HEK293 (cell line): ENCODE measurements at regions not wholly inside any gene's neighbourhood (a gene's known extent, or its start where the extent isn't known, plus 50 kb on each side); places are given as distances from the start of the nearest gene placed in this dataset.

Experiments
- CTCF ChIA-PET: fragments of 350-600 bp; formaldehyde crosslinking; extraction: SDS; loops from one replicate; lab custom pipeline; 2021; ENCODE audit warnings: antibody characterized with exemption; lab: Yijun Ruan, JAX
- POLR2A ChIA-PET: fragments of 300-600 bp; formaldehyde crosslinking; extraction: SDS; loops from one replicate; lab custom pipeline; 2020; ENCODE audit warnings: antibody characterized with exemption, inconsistent platforms; lab: Yijun Ruan, JAX
- H3K27ac ChIP-seq: fragments of 200-500 bp; sonication (Bioruptor generic); 2 replicates; pipeline ENCODE4 v1.5.1; 2014; ENCODE audit warnings: low read depth, low read length, control low read depth, inconsistent platforms; ENCODE audit errors: extremely low read depth
- H3K36me3 ChIP-seq, 2 experiments: fragments of 200-500 bp in 1 of 2; sonication (Bioruptor generic) in 1 of 2; 1 replicate in 1 of 2; 2 replicates in 1 of 2; pipeline ENCODE4 v1.5.1; 2014 to 2017; ENCODE audit warnings: inconsistent platforms in 2 of 2, low read length in 2 of 2; ENCODE audit not compliant: control insufficient read depth in 2 of 2, insufficient read depth in 1 of 2
- H3K4me1 ChIP-seq: fragments of 200-500 bp; sonication (Bioruptor generic); 2 replicates; pipeline ENCODE4 v1.5.1; 2014; ENCODE audit warnings: mild to moderate bottlenecking, low read length, inconsistent platforms; ENCODE audit not compliant: control insufficient read depth, insufficient read depth
- H3K4me3 ChIP-seq: 2 replicates; pipeline ENCODE4 v1.5.1; 2011; ENCODE audit warnings: low read depth, mild to moderate bottlenecking, control low read depth, low read length, moderate library complexity
- H3K9me3 ChIP-seq: fragments of 200-500 bp; sonication (Bioruptor generic); 2 replicates; pipeline ENCODE4 v1.5.1; 2014; ENCODE audit warnings: low read depth, low read length, inconsistent platforms; ENCODE audit not compliant: control insufficient read depth, insufficient read depth
- GFI1B ChIP-seq: fragments of 450-650 bp; formaldehyde crosslinking; IDR thresholded peaks from 2 replicates; pipeline ENCODE4 v1.5.1; 2016; ENCODE audit warnings: missing biosample characterization, missing genetic modification characterization
- MZF1 ChIP-seq: fragments of 450-650 bp; formaldehyde crosslinking; IDR thresholded peaks from 2 replicates; pipeline ENCODE4 v1.5.1; 2017; ENCODE audit warnings: missing biosample characterization, missing genetic modification characterization, borderline replicate concordance
- WT1 ChIP-seq: fragments of 450-650 bp; formaldehyde crosslinking; IDR thresholded peaks from 2 replicates; pipeline ENCODE4 v1.5.1; 2016; ENCODE audit warnings: missing biosample characterization, missing genetic modification characterization
- ZBTB1 ChIP-seq: fragments of 450-650 bp; formaldehyde crosslinking; IDR thresholded peaks from 2 replicates; pipeline ENCODE4 v1.5.1; 2016; ENCODE audit warnings: missing biosample characterization, missing genetic modification characterization
- ZNF10 ChIP-seq: fragments of 450-650 bp; formaldehyde crosslinking; IDR thresholded peaks from 2 replicates; pipeline ENCODE4 v1.5.1; 2017; ENCODE audit warnings: missing biosample characterization, missing genetic modification characterization
- ZNF19 ChIP-seq: fragments of 450-650 bp; formaldehyde crosslinking; IDR thresholded peaks from 2 replicates; pipeline ENCODE4; 2016; ENCODE audit warnings: missing biosample characterization, missing genetic modification characterization, low read depth
- ZNF202 ChIP-seq: fragments of 450-650 bp; formaldehyde crosslinking; IDR thresholded peaks from 2 replicates; pipeline ENCODE4 v1.5.1; 2016; ENCODE audit warnings: missing biosample characterization, missing genetic modification characterization, borderline replicate concordance
- ZNF248 ChIP-seq: fragments of 450-650 bp; formaldehyde crosslinking; IDR thresholded peaks from 2 replicates; pipeline ENCODE4 v1.5.1; 2017; ENCODE audit warnings: missing biosample characterization, missing genetic modification characterization
- ZNF324 ChIP-seq: fragments of 450-650 bp; formaldehyde crosslinking; IDR thresholded peaks from 2 replicates; pipeline ENCODE4 v1.5.1; 2016; ENCODE audit warnings: missing biosample characterization, missing genetic modification characterization
- ZNF335 ChIP-seq: fragments of 450-650 bp; formaldehyde crosslinking; conservative IDR thresholded peaks from 2 replicates; pipeline ENCODE4 v1.5.1; 2016; ENCODE audit warnings: missing biosample characterization, missing genetic modification characterization
- ZNF37A ChIP-seq: fragments of 450-650 bp; IDR thresholded peaks from 2 replicates; pipeline ENCODE4 v1.5.1; 2018; ENCODE audit warnings: missing biosample characterization, missing genetic modification characterization
- ZNF416 ChIP-seq: fragments of 450-650 bp; formaldehyde crosslinking; IDR thresholded peaks from 2 replicates; pipeline ENCODE4 v1.5.1; 2016; ENCODE audit warnings: missing biosample characterization, missing genetic modification characterization
- ZNF426 ChIP-seq: fragments of 450-650 bp; formaldehyde crosslinking; IDR thresholded peaks from 2 replicates; pipeline ENCODE4 v1.5.1; 2017; ENCODE audit warnings: missing biosample characterization, missing genetic modification characterization, mild to moderate bottlenecking, inconsistent platforms, moderate library complexity
- ZNF561 ChIP-seq: fragments of 450-650 bp; IDR thresholded peaks from 2 replicates; pipeline ENCODE4 v1.5.1; 2018; ENCODE audit warnings: missing biosample characterization, missing genetic modification characterization, borderline replicate concordance
- ZNF610 ChIP-seq: fragments of 450-650 bp; formaldehyde crosslinking; IDR thresholded peaks from 2 replicates; pipeline ENCODE4 v1.5.1; 2016; ENCODE audit warnings: missing biosample characterization, missing genetic modification characterization, borderline replicate concordance
- ZNF621 ChIP-seq: fragments of 450-650 bp; formaldehyde crosslinking; IDR thresholded peaks from 2 replicates; pipeline ENCODE4 v1.5.1; 2017; ENCODE audit warnings: missing biosample characterization, missing genetic modification characterization
- ZNF624 ChIP-seq: fragments of 450-650 bp; formaldehyde crosslinking; IDR thresholded peaks from 2 replicates; pipeline ENCODE4 v1.5.1; 2017; ENCODE audit warnings: missing biosample characterization, missing genetic modification characterization
- ZNF658 ChIP-seq: fragments of 450-650 bp; formaldehyde crosslinking; IDR thresholded peaks from 2 replicates; pipeline ENCODE4; 2016; ENCODE audit warnings: missing biosample characterization, missing genetic modification characterization
- ZNF777 ChIP-seq: fragments of 450-650 bp; formaldehyde crosslinking; IDR thresholded peaks from 2 replicates; pipeline ENCODE4 v1.5.1; 2017; ENCODE audit warnings: missing biosample characterization, missing genetic modification characterization, borderline replicate concordance
- TF ChIP-seq, protein P1 (sequence below): fragments of 450-650 bp; formaldehyde crosslinking; IDR thresholded peaks from 2 replicates; pipeline ENCODE4 v1.5.1; 2016; ENCODE audit warnings: missing biosample characterization, missing genetic modification characterization
- TF ChIP-seq, protein P2 (sequence below): fragments of 450-650 bp; IDR thresholded peaks from 2 replicates; pipeline ENCODE4 v1.5.1; 2018; ENCODE audit warnings: missing biosample characterization, mild to moderate bottlenecking, missing genetic modification characterization
- TF ChIP-seq, protein P3 (sequence below): fragments of 450-650 bp; formaldehyde crosslinking; IDR thresholded peaks from 2 replicates; pipeline ENCODE4 v1.5.1; 2016; ENCODE audit warnings: missing biosample characterization, missing genetic modification characterization
- TF ChIP-seq, protein P4 (sequence below): fragments of 450-650 bp; formaldehyde crosslinking; conservative IDR thresholded peaks from 2 replicates; pipeline ENCODE4 v1.5.1; 2016; ENCODE audit warnings: low read depth, missing biosample characterization, missing genetic modification characterization

DNA sequence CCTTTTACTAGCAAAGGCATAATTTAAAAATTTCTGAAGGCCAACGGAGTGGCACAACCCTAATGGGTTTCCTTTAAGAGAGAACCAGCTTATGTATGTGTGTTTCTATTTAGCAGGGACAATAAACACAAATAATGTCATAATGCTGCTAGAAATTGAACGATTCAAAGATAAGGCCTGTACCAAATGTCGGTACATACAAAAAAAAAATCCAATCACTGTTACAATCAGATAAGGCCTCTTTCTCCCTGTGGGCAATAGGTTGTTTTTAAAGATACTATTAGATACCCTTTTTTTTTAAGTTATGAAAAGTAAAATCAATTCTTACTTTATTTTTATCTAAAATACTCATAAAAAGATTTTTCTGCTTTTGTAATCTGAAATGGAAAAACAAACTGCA, 821.0 kb downstream of the PRELID2 start:
- ChIA-PET POLR2A (no interaction called here), CTCF (no interaction called here)
- Histone ChIP-seq H3K36me3 (no peaks in the 10 kb centered on the region), H3K27ac (no peak overlapping the region), H3K4me3 (no peak overlapping the region), H3K9me3 (no peaks in the 10 kb centered on the region), H3K4me1 (no peaks in the 10 kb centered on the region)
- TF ChIP-seq, protein P1, sequence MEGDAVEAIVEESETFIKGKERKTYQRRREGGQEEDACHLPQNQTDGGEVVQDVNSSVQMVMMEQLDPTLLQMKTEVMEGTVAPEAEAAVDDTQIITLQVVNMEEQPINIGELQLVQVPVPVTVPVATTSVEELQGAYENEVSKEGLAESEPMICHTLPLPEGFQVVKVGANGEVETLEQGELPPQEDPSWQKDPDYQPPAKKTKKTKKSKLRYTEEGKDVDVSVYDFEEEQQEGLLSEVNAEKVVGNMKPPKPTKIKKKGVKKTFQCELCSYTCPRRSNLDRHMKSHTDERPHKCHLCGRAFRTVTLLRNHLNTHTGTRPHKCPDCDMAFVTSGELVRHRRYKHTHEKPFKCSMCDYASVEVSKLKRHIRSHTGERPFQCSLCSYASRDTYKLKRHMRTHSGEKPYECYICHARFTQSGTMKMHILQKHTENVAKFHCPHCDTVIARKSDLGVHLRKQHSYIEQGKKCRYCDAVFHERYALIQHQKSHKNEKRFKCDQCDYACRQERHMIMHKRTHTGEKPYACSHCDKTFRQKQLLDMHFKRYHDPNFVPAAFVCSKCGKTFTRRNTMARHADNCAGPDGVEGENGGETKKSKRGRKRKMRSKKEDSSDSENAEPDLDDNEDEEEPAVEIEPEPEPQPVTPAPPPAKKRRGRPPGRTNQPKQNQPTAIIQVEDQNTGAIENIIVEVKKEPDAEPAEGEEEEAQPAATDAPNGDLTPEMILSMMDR (tag by site-specific recombination), result no peak
- TF ChIP-seq ZNF335 (tag by site-specific recombination) (no peak), ZNF624 (no peak), ZNF658 (no peak), ZNF10 (no peak), ZBTB1 (no peak), ZNF621 (tag by site-specific recombination) (no peak), ZNF777 (tag by site-specific recombination) (no peak), ZNF610 (tag by site-specific recombination) (no peak), ZNF426 (tag by site-specific recombination) (no peak), GFI1B (no peak), ZNF202 (tag by site-specific recombination) (no peak), MZF1 (no peak), ZNF324 (tag by site-specific recombination) (no peak), ZNF416 (tag by site-specific recombination) (no peak), ZNF248 (tag by site-specific recombination) (no peak)
- TF ChIP-seq, protein P2, sequence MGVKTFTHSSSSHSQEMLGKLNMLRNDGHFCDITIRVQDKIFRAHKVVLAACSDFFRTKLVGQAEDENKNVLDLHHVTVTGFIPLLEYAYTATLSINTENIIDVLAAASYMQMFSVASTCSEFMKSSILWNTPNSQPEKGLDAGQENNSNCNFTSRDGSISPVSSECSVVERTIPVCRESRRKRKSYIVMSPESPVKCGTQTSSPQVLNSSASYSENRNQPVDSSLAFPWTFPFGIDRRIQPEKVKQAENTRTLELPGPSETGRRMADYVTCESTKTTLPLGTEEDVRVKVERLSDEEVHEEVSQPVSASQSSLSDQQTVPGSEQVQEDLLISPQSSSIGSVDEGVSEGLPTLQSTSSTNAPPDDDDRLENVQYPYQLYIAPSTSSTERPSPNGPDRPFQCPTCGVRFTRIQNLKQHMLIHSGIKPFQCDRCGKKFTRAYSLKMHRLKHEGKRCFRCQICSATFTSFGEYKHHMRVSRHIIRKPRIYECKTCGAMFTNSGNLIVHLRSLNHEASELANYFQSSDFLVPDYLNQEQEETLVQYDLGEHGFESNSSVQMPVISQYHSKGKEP (tag by site-specific recombination), result no peak
- TF ChIP-seq, protein P3, sequence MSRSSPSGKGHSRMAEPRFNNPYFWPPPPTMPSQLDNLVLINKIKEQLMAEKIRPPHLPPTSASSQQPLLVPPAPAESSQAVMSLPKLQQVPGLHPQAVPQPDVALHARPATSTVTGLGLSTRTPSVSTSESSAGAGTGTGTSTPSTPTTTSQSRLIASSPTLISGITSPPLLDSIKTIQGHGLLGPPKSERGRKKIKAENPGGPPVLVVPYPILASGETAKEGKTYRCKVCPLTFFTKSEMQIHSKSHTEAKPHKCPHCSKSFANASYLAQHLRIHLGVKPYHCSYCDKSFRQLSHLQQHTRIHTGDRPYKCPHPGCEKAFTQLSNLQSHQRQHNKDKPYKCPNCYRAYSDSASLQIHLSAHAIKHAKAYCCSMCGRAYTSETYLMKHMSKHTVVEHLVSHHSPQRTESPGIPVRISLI, result no peak

DNA sequence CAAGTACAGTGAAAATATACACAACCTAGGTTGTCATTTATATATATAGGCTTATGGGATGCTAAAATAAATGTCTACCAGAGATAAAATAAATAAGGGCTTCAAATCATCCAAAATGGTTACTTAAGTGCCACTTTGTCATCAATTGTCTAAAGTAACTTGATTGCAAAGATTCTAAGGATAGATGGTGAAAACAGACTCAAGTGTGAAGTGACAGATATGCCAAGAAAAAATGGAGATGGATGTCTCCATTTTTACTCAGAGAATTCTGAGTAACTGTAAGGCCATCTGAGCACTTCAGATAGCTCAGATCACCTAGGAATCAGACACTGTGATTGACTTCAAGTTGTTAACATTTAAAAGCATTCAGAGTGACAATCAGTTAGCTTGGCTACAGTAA, 824.3 kb downstream of the PRELID2 start:
- POLR2A ChIA-PET, result no interaction called here
- no peaks in the 10 kb centered on the region for H3K9me3 ChIP-seq
- CTCF ChIA-PET, result no interaction called here
- TF ChIP-seq WT1 (tag by site-specific recombination) (no peak), ZNF10 (no peak), ZNF624 (no peak), ZNF561 (tag by site-specific recombination) (no peak), ZNF19 (tag by site-specific recombination) (no peak), ZNF37A (tag by site-specific recombination) (no peak)
- TF ChIP-seq, protein P4, sequence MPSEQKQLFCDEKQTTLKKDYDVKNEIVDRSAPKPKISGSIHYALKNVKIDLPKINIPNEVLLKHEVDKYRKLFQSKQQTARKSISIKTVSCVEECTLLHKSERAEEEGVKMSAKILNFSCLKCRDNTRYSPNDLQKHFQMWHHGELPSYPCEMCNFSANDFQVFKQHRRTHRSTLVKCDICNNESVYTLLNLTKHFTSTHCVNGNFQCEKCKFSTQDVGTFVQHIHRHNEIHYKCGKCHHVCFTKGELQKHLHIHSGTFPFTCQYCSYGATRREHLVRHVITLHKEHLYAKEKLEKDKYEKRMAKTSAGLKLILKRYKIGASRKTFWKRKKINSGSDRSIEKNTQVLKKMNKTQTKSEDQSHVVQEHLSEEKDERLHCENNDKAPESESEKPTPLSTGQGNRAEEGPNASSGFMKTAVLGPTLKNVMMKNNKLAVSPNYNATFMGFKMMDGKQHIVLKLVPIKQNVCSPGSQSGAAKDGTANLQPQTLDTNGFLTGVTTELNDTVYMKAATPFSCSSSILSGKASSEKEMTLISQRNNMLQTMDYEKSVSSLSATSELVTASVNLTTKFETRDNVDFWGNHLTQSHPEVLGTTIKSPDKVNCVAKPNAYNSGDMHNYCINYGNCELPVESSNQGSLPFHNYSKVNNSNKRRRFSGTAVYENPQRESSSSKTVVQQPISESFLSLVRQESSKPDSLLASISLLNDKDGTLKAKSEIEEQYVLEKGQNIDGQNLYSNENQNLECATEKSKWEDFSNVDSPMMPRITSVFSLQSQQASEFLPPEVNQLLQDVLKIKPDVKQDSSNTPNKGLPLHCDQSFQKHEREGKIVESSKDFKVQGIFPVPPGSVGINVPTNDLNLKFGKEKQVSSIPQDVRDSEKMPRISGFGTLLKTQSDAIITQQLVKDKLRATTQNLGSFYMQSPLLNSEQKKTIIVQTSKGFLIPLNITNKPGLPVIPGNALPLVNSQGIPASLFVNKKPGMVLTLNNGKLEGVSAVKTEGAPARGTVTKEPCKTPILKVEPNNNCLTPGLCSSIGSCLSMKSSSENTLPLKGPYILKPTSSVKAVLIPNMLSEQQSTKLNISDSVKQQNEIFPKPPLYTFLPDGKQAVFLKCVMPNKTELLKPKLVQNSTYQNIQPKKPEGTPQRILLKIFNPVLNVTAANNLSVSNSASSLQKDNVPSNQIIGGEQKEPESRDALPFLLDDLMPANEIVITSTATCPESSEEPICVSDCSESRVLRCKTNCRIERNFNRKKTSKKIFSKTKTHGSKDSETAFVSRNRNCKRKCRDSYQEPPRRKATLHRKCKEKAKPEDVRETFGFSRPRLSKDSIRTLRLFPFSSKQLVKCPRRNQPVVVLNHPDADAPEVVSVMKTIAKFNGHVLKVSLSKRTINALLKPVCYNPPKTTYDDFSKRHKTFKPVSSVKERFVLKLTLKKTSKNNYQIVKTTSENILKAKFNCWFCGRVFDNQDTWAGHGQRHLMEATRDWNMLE, result no peak
- TF ChIP-seq, protein P1 (tag by site-specific recombination), result no peak

More for the DNA sequence above, 824.3 kb downstream of the PRELID2 start:
- H3K4me3 ChIP-seq, result no peak overlapping the region
- H3K4me1 ChIP-seq, result no peaks in the 10 kb centered on the region
- no peak overlapping the region for H3K27ac ChIP-seq
- no peaks in the 10 kb centered on the region for H3K36me3 ChIP-seq
